Neuron (in vitro differentiated cells): ENCODE measurements at regions not wholly inside any gene's neighbourhood (a gene's known extent, or its start where the extent isn't known, plus 50 kb on each side); places are given as distances from the start of the nearest gene placed in this dataset.

Source experiments
- H2AFZ ChIP-seq: one replicate; pipeline ENCODE4 v1.6.1; 2013; ENCODE audit warnings: low read depth, mild to moderate bottlenecking, inconsistent platforms, low read length, moderate library complexity
- H3K27me3 ChIP-seq: one replicate; pipeline ENCODE4 v1.6.1; 2013; ENCODE audit warnings: low read length; ENCODE audit not compliant: insufficient read depth
- H3K36me3 ChIP-seq: one replicate; pipeline ENCODE4 v1.6.1; 2013; ENCODE audit warnings: low read length; ENCODE audit not compliant: insufficient read depth
- H3K4me1 ChIP-seq: one replicate; pipeline ENCODE4 v1.6.1; 2013; ENCODE audit warnings: low read length; ENCODE audit not compliant: insufficient read depth
- H3K4me3 ChIP-seq: 2 replicates; pipeline ENCODE4 v1.5.1; 2013; ENCODE audit warnings: mild to moderate bottlenecking, low read length, moderate library complexity
- H3K9me3 ChIP-seq: one replicate; pipeline ENCODE4 v1.6.1; 2013; ENCODE audit warnings: low read length

DNA sequence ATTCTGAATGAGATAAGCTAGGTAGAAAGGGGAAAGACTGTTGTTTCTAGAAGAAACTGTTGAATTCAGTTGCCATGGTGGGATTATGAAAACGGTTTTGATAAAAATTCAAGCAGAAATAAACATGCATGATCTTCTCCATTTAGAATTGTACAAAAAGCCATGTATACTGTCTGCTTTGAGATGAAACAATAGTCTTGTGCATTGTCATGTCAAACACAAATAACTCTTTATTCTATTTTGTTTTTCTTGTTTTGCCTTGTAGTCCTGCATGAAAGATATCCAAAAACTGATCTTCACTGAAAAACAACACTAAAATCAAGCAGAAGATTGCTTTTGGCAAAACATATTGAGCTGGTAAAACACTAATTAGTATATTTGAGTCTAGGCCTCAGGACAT lies 659.9 kb downstream of the LTN1 start:
- no peaks in the 10 kb centered on the region for H3K27me3 ChIP-seq
- no peaks in the 10 kb centered on the region for H3K9me3 ChIP-seq
- no peak overlapping the region for H3K4me3 ChIP-seq
- H2AFZ ChIP-seq, result no peak overlapping the region
- H3K36me3 ChIP-seq, result no peaks in the 10 kb centered on the region
- H3K4me1 ChIP-seq, result no peaks in the 10 kb centered on the region

DNA sequence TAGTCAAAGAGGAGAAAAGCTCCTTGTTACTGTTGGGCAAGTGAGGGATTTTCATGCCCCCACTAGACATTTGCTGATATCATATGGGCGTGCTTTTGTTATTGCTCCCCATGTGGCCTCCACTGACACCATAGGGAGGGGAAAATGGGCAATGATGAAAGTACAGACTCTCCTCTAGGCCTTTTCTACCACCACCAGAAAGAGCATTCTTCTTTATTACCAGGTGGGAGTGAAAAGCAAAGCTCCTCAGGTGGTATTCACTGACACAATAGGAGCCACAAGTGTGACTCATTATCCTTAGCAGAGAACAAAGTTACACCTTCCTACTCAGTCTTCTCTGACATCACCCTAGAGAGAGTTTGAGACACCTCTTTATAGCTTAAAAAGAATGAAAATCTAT lies 667.1 kb downstream of the LTN1 start:
- no peaks in the 10 kb centered on the region for H3K27me3 ChIP-seq
- no peaks in the 10 kb centered on the region for H3K4me1 ChIP-seq
- H3K36me3 ChIP-seq, result no peaks in the 10 kb centered on the region
- no peak overlapping the region for H3K4me3 ChIP-seq
- no peak overlapping the region for H2AFZ ChIP-seq
- no peaks in the 10 kb centered on the region for H3K9me3 ChIP-seq

DNA sequence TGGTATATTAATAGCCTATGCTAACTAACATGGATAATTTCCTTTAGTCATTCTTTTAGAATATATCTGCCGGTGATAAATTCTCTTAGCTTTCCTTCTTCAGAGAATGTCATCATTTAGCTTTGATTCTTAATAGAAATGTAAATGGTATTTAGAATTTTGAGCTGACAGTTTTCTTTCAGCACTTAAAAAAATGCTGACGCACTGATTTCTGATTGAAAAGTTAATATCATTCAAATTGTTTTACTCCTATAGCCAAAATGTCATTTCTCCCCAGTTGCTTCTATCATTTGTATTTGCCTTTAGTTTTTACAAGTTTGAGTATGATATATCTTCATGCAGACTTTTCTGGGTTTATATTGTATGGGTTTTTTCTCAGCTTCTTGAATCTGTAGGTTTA lies 668.0 kb downstream of the LTN1 start:
- Histone ChIP-seq H3K27me3 (no peaks in the 10 kb centered on the region), H3K9me3 (no peaks in the 10 kb centered on the region), H3K36me3 (no peaks in the 10 kb centered on the region), H2AFZ (no peak overlapping the region), H3K4me1 (no peaks in the 10 kb centered on the region), H3K4me3 (no peak overlapping the region)

DNA sequence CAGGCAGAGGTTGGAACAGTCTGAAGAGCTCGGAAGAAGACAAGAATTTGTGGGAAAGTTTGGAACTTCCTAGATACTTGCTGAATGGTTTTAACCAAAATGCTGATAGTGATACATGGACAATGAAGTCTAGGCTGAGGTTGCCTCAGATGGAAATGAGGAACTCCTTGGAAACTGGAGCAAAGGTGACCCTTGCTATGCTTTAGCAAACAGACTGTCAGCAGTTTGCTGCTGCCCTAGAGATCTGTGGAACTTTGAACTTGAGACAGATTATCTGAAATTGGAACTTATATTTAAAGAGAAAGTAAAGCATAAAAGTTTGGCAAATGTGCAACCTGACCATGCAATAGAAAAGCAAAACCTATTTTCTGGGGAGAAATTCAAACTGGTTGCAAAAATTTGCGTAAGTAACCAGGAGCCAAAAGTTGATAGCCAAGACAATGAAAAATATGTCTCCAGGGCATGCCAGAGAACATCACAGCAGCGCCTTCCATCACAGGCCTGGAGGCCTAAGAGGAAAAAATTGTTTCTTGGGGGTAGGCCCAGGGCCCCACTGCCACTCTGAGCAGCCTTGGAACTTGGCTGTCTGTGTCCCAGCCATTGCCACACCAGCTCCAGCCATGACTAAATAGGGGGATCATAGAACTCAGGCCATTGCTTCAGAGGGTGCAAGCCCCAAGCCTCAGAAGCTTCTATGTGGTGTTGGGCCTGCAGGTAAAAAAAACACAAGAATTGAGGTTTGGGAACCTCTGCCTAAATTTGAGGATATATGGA lies 675.3 kb downstream of the LTN1 start:
- Histone ChIP-seq H3K27me3 (no peaks in the 10 kb centered on the region), H3K4me1 (no peaks in the 10 kb centered on the region), H3K9me3 (no peaks in the 10 kb centered on the region), H3K36me3 (no peaks in the 10 kb centered on the region), H3K4me3 (no peak overlapping the region), H2AFZ (no peak overlapping the region)

DNA sequence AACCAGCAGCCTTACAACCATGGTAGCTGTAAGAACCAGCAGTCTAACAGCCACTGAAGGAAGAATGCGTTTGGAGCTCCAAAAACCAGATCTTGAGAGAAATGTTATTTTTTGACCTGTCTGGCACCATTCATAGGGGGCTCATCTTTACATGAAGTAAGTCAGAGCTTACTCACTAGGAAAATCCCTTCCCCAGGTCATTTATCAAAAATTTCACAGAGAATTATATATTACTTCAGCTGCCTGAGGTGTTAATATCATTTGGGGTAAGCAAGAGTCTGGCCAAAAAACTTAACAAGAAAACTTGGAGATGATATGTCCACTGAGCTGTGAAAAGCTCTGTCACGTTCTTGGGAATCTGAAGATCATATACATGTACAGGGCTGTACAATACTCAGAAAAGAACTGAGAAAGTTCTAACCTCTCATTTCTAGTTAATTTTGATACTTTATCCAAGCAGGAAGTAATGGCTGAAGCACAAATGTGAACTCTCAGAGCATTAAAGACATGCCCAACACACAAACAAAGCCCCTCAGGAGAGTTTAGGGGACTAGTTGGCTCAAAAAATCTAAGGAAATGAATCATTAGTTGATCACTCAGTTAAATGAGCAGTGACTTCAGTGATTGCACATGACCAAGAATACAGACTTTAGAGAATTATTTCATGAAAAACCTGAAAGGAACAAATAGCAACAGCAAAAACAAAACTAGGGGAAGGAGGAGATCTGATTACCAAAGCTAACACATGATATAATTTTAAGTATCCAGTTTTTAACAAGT lies 681.1 kb downstream of the LTN1 start:
- no peaks in the 10 kb centered on the region for H3K4me1 ChIP-seq
- no peak overlapping the region for H3K4me3 ChIP-seq
- H3K27me3 ChIP-seq, result no peaks in the 10 kb centered on the region
- H3K9me3 ChIP-seq, result no peaks in the 10 kb centered on the region
- H3K36me3 ChIP-seq, result no peaks in the 10 kb centered on the region
- no peak overlapping the region for H2AFZ ChIP-seq

DNA sequence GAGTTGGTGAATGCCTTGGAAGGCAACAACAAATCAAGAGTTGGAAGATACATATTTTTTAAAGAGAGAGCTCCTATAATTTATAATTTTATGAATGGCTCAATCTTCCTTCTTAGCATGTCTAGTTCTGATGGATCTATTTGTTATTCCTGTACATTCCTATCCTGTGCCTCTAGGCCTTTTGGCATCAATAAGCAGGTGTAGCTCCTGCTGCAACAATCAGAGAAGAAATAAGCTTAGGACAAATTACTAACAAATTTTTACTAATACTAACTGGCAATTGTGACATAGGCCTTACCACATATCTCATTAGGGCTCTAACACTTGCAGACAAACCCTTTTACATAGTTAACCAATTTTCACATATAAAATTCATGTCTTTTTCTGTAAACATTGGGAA lies 682.0 kb downstream of the LTN1 start:
- Histone ChIP-seq H3K27me3 (no peaks in the 10 kb centered on the region), H3K36me3 (no peaks in the 10 kb centered on the region), H3K4me1 (no peaks in the 10 kb centered on the region), H2AFZ (no peak overlapping the region), H3K9me3 (no peaks in the 10 kb centered on the region), H3K4me3 (no peak overlapping the region)

DNA sequence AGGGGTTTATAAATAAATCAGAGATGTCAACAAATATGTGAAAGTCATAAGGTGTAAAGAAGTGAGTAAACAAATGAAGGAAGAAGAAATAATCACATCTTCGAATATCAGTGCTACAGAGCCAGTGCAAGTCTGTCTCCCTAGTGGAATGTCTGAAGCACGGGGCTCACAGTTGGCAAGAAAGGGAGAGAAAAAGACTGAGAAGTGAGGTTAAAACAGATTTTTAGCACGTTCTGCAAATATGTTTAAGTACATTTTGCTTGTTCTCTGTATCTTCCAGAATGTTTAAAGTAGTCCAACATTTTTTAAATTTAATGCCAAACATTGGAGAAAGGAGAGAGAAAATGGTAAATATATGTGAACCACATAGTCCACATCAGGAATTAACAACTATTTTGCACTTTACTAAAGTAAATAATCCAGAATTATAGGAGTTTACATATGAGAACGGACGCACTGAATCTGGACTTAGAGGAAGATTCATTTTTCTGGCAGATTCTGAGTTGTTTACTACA lies 682.4 kb downstream of the LTN1 start:
- H3K36me3 ChIP-seq, result no peaks in the 10 kb centered on the region

DNA sequence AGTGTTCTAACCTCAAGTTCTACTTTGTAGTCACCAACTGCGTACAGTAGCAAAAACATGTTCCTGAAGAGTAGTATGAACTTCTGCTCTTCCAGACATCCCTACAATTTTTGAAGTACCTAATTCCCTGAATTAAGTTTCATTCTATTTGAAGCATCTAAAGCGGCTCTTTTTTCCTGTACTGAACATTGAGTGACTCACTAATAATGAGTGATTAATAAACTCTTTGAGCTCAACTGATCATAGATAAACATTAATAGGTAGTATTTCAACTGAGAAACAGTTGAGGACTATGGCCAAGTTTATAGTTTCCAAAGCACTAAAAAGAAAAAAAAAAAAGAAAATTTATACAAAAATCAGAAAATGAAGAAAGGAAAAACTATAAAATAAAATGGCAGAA lies 683.1 kb downstream of the LTN1 start:
- Histone ChIP-seq H3K4me1 (no peaks in the 10 kb centered on the region), H2AFZ (no peak overlapping the region), H3K36me3 (no peaks in the 10 kb centered on the region), H3K27me3 (no peaks in the 10 kb centered on the region), H3K9me3 (no peaks in the 10 kb centered on the region), H3K4me3 (no peak overlapping the region)

More for the DNA sequence above, 682.4 kb downstream of the LTN1 start:
- Histone ChIP-seq H3K4me3 (no peak overlapping the region), H3K9me3 (no peaks in the 10 kb centered on the region), H3K4me1 (no peaks in the 10 kb centered on the region), H2AFZ (no peak overlapping the region), H3K27me3 (no peaks in the 10 kb centered on the region)

DNA sequence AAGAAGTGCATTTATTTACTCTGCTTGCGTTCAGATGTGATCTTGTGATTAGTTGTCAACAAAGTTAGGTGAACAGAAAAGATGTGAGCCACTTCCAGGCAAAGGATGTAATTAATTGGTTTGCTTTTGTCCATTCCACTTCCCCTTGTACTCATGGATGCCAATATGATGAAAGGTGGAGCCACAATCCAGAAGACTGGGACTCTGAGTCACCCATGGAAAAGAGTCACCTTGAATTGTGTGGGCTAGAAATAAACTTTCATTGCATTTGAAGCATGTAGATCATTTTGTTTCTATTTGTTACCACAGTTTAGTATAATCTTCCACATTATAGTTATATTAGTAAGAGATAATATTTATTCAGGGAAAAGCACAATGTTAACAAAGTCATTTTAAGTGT lies 684.2 kb downstream of the LTN1 start:
- H3K9me3 ChIP-seq, result no peaks in the 10 kb centered on the region
- no peaks in the 10 kb centered on the region for H3K27me3 ChIP-seq
- no peaks in the 10 kb centered on the region for H3K36me3 ChIP-seq
- H3K4me1 ChIP-seq, result no peaks in the 10 kb centered on the region
- no peak overlapping the region for H2AFZ ChIP-seq
- H3K4me3 ChIP-seq, result no peak overlapping the region

DNA sequence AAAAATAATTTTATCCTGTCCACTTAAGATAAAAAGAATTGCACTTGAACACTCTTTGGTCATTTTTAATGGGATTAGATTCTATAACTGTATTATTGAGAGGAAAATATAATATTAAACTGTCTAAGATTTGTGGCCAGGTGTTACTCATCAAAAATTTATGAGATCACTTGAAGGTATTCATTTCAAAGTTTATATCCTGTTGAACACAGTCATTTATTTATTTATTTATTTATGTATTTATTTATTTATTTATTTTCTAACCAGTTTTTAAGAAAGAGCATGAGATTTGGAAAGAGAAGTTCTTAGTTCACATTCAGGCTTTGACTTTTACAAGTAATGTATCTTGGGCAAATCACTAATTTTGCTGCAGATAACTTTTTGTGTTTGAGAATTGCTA lies 692.7 kb downstream of the LTN1 start:
- H3K4me1 ChIP-seq, result no peaks in the 10 kb centered on the region
- H3K9me3 ChIP-seq, result no peaks in the 10 kb centered on the region
- no peaks in the 10 kb centered on the region for H3K27me3 ChIP-seq
- H2AFZ ChIP-seq, result no peak overlapping the region
- no peak overlapping the region for H3K4me3 ChIP-seq
- no peaks in the 10 kb centered on the region for H3K36me3 ChIP-seq

DNA sequence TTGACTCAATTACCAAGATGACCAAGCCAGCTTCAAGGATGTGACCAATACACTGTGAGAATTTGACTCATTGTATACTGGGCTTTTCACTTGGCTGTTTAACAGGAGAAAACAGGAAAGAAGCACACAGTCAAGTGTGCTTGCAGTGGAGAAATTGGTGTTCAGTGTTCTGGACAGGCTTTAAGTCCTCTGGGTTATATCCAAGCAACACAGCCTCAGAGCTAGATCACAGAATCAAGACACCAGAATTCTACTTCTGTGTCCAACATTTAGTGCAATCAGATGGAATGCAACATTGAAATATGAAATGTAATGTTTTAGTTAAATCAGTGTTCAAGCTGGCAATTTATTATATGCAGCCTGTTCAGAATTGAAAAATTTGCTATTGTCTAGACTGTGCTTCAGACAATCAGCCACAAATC lies 694.4 kb downstream of the LTN1 start:
- Histone ChIP-seq H2AFZ (no peak overlapping the region), H3K36me3 (no peaks in the 10 kb centered on the region), H3K4me3 (no peak overlapping the region), H3K4me1 (no peaks in the 10 kb centered on the region), H3K27me3 (no peaks in the 10 kb centered on the region), H3K9me3 (no peaks in the 10 kb centered on the region)

DNA sequence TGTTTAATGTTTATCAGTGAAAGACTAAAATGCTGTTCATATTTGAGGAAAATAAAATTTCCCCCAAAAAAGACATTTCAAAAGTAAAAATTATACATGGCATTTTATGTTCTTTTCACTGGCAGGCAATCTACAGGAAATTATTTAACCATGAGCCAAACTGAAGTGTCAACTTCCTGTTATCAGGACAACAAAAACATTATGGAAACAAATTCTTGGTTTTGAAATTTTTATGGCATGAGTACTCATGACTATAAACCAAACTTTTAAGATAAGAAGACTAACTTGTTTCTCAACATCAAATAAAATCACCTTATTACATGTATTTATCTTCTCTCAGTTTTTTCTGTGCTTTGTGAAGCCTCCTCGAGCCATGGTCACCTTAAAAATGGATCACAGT lies 698.6 kb downstream of the LTN1 start:
- no peak overlapping the region for H2AFZ ChIP-seq
- no peaks in the 10 kb centered on the region for H3K9me3 ChIP-seq
- no peaks in the 10 kb centered on the region for H3K4me1 ChIP-seq
- no peaks in the 10 kb centered on the region for H3K27me3 ChIP-seq
- H3K4me3 ChIP-seq, result no peak overlapping the region
- H3K36me3 ChIP-seq, result no peaks in the 10 kb centered on the region

DNA sequence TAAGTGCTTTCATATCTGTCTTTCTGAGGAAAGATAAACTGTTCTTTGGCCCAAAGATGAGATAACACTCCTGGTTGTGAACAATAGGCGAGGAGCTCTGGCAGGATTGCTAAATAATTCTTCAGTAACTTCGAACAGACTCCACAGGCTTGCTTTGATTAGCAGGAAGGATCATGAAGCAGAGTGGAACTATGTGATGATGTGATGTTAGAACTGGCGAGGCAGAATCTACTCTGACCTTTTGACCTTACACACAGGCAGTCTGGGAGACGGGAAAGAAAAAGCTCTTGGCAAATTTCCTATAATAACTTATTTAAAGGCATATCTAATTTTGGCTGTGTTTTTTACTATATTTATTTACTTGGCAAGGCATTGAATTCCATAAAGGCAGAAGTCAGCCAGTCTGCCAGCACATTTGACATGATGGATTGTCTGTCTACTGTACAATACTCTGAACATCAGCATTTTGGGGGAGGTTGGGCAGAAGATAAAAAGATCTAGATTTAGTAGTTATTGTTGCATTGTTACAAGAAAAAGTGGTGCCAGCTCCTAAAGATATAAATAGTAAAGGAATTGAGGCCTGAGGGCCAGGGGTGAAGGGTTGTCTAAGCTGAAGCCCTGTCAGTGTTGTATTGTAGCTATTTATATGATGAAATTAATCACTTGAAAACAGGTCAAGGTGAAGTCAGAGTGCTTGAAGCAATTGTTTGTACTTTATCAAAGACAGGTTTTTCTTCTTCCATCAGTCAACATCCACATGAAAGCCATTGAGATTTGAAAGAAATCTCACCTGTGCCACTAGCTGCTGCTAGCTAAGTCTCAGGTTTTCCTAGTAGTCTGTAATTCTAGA lies 708.8 kb downstream of the LTN1 start:
- no peaks in the 10 kb centered on the region for H3K4me1 ChIP-seq
- no peak overlapping the region for H2AFZ ChIP-seq
- H3K27me3 ChIP-seq, result no peaks in the 10 kb centered on the region
- no peaks in the 10 kb centered on the region for H3K9me3 ChIP-seq
- no peak overlapping the region for H3K4me3 ChIP-seq
- no peaks in the 10 kb centered on the region for H3K36me3 ChIP-seq
